Vagina (tissue), 2 donors: ENCODE measurements at regions not wholly inside any gene's neighbourhood (a gene's known extent, or its start where the extent isn't known, plus 50 kb on each side); places are given as distances from the start of the nearest gene placed in this dataset.

Experiments
- DNase-seq, 2 donors: peaks; one replicate each; pipeline ENCODE4 v3.0.0-alpha.2; 2017; ENCODE audit errors: extremely low spot score in 2 of 2
- H3K27ac ChIP-seq: fragments of 200-600 bp; sonication (generic); one replicate; pipeline ENCODE4 v1.5.1; 2019
- H3K27me3 ChIP-seq: fragments of 200-600 bp; sonication (generic); one replicate; pipeline ENCODE4 v1.5.1; 2019
- H3K36me3 ChIP-seq, 2 donors: fragments of 200-600 bp; sonication (generic); one replicate each; pipeline ENCODE4 v1.5.1; 2017 to 2019
- H3K4me1 ChIP-seq: fragments of 200-600 bp; sonication (generic); one replicate; pipeline ENCODE4 v1.5.1; 2019
- H3K4me3 ChIP-seq, 2 donors: fragments of 200-600 bp; sonication (generic); 1 replicate in 1 of 2; 2 replicates in 1 of 2; pipeline ENCODE4 v1.5.1; 2016 to 2019
- H3K9me3 ChIP-seq: fragments of 200-600 bp; sonication (generic); one replicate; pipeline ENCODE4 v1.5.1; 2019
- POLR2A ChIP-seq, 2 donors: fragments of 450-650 bp; IDR thresholded peaks; one replicate each; pipeline ENCODE4 v1.6.1; 2017; ENCODE audit warnings: antibody characterized with exemption in 2 of 2, mild to moderate bottlenecking in 2 of 2, moderate library complexity in 2 of 2
- POLR2AphosphoS5 ChIP-seq, 2 donors: sonication (generic); formaldehyde crosslinking; IDR thresholded peaks; one replicate each; pipeline ENCODE4 v1.9.0; 2017; ENCODE audit warnings: antibody characterized with exemption in 2 of 2, mild to moderate bottlenecking in 2 of 2, low read depth in 1 of 2; ENCODE audit not compliant: insufficient read depth in 1 of 2
- intact Hi-C: fragments of 100-400 bp; cut with DNase I; formaldehyde crosslinking; loops from one replicate; pipeline ENCODE4 v1.15.1; 2023
- TF ChIP-seq, protein P1 (sequence below), 3 experiments: fragments of 450-650 bp in 2 of 3; fragments of 200-600 bp in 1 of 3; sonication (generic) in 1 of 3; IDR thresholded peaks; one replicate each; pipeline ENCODE4 v1.5.1; 2017 to 2019; ENCODE audit warnings: antibody characterized with exemption in 3 of 3, mild to moderate bottlenecking in 2 of 3, moderate library complexity in 2 of 3

GRCh38 chr2:236334122-236334876 is 70.1 kb upstream of the ASB18 start:
- peak overlapping the region; percentile 49 for H3K27ac ChIP-seq
- H3K4me3 ChIP-seq, result no peak overlapping the region
- TF ChIP-seq POLR2AphosphoS5 (IDR thresholded peaks at IDR 0.05; ENCODE audit: insufficient read depth in 1 of 2, low read depth in 1 of 2), result peak in 1 of 2 donors; percentile 47
- TF ChIP-seq POLR2A (IDR thresholded peaks at IDR 0.05), result no peak
- peaks cover 4% of the 10 kb centered on the region for H3K4me1 ChIP-seq
- intact Hi-C loops, result no loop called here
- H3K36me3 ChIP-seq, result no peaks in the 10 kb centered on the region
- peak in 1 of 2 donors; percentile 74 for DNase-seq
- H3K27me3 ChIP-seq, result no peaks in the 10 kb centered on the region
- no peaks in the 10 kb centered on the region for H3K9me3 ChIP-seq

DNA sequence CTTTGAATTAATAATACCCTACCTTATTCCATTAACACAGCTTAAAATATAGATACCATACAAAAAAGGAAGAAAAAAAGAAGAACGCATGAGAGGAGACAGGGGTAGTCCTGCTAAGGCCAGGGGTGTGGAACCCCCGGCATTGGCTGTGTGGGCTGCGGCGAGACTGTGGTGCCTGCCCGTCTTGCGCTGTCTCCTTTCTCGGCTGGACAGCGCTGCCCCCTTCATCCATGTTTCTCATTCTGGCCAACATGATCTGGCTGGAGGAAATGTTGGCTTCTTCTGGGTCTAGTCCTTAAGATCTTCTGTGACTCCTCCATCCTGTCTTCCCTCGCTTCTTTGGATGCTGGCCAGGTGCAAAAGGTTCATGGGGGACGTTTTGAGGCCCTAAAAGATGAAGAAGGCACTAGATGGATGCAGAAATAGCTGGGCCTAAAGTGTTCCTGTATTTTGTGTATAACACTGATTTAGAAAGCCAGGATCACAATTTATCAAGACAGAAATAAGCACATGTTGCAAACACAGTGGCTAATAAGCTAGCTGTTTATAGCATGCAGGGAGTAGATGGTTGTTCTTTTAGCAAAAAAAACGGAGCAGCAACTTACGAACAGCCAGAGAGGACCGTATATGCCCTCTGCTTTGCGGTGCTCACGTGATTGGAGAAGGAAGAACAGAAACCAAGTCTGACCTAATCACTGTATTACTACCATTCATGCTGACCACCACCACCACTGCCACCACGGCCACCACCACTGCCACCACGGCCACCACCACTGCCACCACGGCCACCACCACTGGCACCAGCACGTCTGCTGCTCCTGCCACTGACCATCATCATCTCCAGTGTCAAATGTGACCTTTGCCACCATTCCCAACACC is 71.7 kb upstream of the ASB18 start:
- no peaks in the 10 kb centered on the region for H3K9me3 ChIP-seq
- no peak overlapping the region for H3K4me3 ChIP-seq
- TF ChIP-seq POLR2AphosphoS5 (IDR thresholded peaks at IDR 0.05; ENCODE audit: insufficient read depth in 1 of 2, low read depth in 1 of 2) (no peak), POLR2A (IDR thresholded peaks at IDR 0.05) (no peak)
- TF ChIP-seq, protein P1, sequence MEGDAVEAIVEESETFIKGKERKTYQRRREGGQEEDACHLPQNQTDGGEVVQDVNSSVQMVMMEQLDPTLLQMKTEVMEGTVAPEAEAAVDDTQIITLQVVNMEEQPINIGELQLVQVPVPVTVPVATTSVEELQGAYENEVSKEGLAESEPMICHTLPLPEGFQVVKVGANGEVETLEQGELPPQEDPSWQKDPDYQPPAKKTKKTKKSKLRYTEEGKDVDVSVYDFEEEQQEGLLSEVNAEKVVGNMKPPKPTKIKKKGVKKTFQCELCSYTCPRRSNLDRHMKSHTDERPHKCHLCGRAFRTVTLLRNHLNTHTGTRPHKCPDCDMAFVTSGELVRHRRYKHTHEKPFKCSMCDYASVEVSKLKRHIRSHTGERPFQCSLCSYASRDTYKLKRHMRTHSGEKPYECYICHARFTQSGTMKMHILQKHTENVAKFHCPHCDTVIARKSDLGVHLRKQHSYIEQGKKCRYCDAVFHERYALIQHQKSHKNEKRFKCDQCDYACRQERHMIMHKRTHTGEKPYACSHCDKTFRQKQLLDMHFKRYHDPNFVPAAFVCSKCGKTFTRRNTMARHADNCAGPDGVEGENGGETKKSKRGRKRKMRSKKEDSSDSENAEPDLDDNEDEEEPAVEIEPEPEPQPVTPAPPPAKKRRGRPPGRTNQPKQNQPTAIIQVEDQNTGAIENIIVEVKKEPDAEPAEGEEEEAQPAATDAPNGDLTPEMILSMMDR (IDR thresholded peaks at IDR 0.05), result no peak
- no peak overlapping the region for H3K27ac ChIP-seq
- no peak for DNase-seq
- H3K36me3 ChIP-seq, result no peaks in the 10 kb centered on the region
- H3K4me1 ChIP-seq, result peaks cover 4% of the 10 kb centered on the region
- no peaks in the 10 kb centered on the region for H3K27me3 ChIP-seq
- intact Hi-C loops, result no loop called here

- Histone ChIP-seq H3K9me3 (no peaks in the 10 kb centered on the region), H3K27ac (no peak overlapping the region), H3K27me3 (no peaks in the 10 kb centered on the region), H3K36me3 (no peaks in the 10 kb centered on the region), H3K4me3 (no peak overlapping the region), H3K4me1 (peaks cover 4% of the 10 kb centered on the region)
- intact Hi-C loops, result no loop called here
- DNase-seq, result peak in 1 of 2 donors; percentile 72
- TF ChIP-seq POLR2AphosphoS5 (IDR thresholded peaks at IDR 0.05; ENCODE audit: insufficient read depth in 1 of 2, low read depth in 1 of 2) (no peak), POLR2A (IDR thresholded peaks at IDR 0.05) (no peak)
- TF ChIP-seq, protein P1 (IDR thresholded peaks at IDR 0.05), result no peak
These were observed 72.6 kb upstream of the ASB18 start for GRCh38 chr2:236336575-236337464.

DNA sequence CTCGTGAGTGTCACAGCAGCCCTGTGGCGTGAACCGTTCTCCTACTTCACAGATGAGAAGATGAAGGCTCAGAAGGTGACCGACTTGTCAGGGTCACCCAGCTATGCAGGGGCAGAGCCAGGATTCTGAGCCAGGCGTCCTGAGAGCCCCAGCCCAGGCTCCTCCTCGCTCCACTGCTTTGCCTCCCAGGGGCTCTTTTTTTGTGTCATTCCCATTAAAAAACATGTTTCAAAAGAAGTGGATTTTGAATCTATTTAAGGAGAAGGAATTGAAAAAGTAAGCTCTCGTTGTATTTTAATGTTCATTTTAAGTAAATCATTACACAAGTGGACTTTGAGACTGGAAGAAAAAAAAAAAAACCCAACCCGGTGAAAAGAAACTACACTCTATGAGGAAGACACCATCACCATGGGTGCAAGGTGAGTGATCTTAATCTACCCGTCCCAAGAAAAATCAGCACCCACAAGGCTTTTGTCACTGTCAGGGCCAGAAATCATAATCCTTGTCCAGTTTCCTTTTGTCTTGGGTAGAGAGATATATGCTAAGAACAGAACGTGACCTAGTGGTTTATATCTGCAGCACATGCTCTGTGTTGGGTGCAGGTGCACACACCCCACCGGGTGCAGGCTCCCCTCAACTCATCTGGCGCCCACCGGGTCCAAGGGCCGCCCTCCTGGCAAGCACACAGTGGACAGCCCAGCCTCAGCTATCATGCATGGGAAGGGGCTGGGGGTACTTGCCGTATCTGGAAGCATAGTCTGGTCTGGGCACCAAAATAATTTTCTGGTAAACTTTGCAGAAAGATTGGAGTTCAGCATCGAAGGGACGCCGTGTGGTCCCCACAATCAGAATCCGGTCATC is 73.5 kb upstream of the ASB18 start:
- peaks cover 4% of the 10 kb centered on the region for H3K4me1 ChIP-seq
- H3K9me3 ChIP-seq, result no peaks in the 10 kb centered on the region
- no peak overlapping the region for H3K4me3 ChIP-seq
- no peak overlapping the region for H3K27ac ChIP-seq
- DNase-seq, result peak in 1 of 2 donors; percentile 62
- intact Hi-C loops, result no loop called here
- TF ChIP-seq, protein P1 (IDR thresholded peaks at IDR 0.05), result no peak
- TF ChIP-seq POLR2A (IDR thresholded peaks at IDR 0.05) (no peak), POLR2AphosphoS5 (IDR thresholded peaks at IDR 0.05; ENCODE audit: insufficient read depth in 1 of 2, low read depth in 1 of 2) (no peak)
- H3K36me3 ChIP-seq, result no peaks in the 10 kb centered on the region
- no peaks in the 10 kb centered on the region for H3K27me3 ChIP-seq
